ENCODE measurements at regions not wholly inside any gene's neighbourhood (a gene's known extent, or its start where the extent isn't known, plus 50 kb on each side); places are given as distances from the start of the nearest gene placed in this dataset.
"Not testable (repeated sequence)": the region's sequence is repeated elsewhere in the genome, so short reads cannot be mapped to it uniquely, and the experiment has no call there.

- H3K36me3 Mint-ChIP-seq, result no peaks in the 10 kb centered on the region
- no peak overlapping the region for H3K27ac Mint-ChIP-seq
- H3K9me3 Mint-ChIP-seq, result no peaks in the 10 kb centered on the region
- H3K4me1 Mint-ChIP-seq, result no peaks in the 10 kb centered on the region
- TF ChIP-seq, protein P1, sequence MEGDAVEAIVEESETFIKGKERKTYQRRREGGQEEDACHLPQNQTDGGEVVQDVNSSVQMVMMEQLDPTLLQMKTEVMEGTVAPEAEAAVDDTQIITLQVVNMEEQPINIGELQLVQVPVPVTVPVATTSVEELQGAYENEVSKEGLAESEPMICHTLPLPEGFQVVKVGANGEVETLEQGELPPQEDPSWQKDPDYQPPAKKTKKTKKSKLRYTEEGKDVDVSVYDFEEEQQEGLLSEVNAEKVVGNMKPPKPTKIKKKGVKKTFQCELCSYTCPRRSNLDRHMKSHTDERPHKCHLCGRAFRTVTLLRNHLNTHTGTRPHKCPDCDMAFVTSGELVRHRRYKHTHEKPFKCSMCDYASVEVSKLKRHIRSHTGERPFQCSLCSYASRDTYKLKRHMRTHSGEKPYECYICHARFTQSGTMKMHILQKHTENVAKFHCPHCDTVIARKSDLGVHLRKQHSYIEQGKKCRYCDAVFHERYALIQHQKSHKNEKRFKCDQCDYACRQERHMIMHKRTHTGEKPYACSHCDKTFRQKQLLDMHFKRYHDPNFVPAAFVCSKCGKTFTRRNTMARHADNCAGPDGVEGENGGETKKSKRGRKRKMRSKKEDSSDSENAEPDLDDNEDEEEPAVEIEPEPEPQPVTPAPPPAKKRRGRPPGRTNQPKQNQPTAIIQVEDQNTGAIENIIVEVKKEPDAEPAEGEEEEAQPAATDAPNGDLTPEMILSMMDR (IDR thresholded peaks at IDR 0.05; ENCODE audit: unreplicated experiment), result no peak
- no peak overlapping the region for H3K4me3 Mint-ChIP-seq
- no peak for DNase-seq (ENCODE audit: low spot score in 2 of 2, unreplicated experiment in 2 of 2)
- peaks cover 34% of the 10 kb centered on the region for H3K27me3 Mint-ChIP-seq (ENCODE audit: low read depth)
These were observed 323.4 kb upstream of the SFSWAP start for GRCh38 chr12:131387281-131388163.

DNA sequence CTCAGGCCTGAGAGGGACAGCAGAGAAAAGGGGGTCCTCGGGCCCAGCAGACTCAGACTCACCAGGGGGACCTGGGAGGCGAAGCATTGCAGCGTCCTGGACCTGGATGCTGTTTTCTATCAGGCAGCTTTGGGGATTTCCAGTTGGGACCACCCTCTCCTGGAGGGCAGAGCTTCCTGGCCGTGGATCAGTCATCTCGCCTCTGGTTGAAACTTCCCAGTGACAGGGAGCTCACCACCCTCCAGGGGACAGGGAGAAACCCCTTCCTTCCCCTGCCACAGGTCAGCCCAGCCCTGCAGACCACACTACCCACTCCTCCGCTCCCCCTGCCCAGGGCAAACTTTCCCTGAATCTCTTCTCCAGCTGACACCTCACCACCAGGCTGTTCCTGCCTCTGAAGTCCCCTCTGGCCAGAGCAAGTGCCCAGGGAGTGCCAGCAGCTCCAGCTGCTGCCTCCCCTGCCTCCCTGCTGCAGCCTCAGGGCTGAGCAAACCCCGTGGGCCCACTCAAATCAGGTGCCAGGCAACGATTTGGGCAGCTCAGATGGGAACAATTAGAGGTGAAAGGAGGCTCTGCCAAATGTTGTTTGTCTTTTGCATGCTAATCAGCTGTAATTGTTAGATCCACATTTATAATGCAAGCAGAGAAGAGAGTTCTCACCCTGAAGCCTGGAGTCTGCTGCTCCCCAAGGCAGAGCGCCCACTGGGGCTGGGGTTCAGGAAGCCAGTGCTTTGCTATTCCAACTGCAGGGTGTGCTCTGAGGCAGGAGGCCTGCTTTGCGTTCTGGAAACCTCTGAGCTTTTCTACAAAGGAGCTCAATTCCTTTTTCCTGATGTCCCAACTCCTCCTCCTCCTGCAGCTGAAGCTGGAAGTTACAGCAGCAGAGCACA lies 322.5 kb upstream of the SFSWAP start:
- not testable (repeated sequence) for H3K4me3 Mint-ChIP-seq; DNase-seq (ENCODE audit: low spot score in 2 of 2, unreplicated experiment in 2 of 2); H3K36me3 Mint-ChIP-seq; H3K4me1 Mint-ChIP-seq; H3K9me3 Mint-ChIP-seq; H3K27ac Mint-ChIP-seq
- H3K27me3 Mint-ChIP-seq (ENCODE audit: low read depth), result peaks cover 31% of the 10 kb centered on the region

DNA sequence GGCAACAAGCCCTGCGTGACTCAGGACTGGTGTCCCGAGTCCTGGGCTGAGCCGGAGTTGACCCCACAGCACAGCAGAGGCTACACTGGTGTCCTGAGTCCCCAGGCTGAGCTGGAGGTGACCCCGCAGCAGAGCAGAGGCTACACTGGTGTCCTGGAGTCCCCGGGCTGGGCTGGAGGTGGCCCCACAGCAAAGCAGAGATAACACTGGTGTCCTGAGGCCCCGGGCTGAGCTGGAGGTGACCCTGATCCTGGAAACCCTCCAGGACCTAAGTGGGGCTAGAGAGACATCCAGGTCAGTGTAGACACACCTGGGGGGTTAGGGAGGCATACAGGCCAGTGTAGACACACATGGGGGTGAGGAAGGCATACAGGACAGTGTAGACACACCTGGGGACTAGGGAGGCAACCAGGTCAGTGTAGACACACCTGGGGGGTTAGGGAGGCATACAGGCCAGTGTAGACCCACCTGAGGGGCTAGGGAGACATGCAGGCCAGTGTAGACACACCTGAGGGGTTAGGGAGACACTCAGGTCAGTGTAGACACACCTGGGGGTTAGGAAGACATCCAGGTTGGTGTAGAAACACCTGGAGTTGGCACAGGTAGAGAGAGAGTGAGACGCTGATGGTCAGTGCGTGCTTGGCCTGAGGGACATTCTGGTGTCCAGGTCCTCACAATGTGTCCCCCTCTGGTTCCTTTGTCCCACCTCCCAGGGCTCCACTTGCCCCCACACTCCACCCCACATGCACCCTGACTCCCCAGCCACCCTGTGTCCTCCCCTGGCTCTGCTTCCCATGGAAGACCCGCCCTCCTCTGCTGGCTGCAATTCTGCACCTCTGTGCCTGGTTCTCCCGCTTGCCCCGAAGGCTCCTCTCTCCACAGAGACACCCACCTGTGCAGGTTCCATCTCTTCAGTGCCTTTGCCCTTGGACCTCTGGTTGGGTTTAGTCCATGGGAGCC lies 321.6 kb upstream of the SFSWAP start:
- H3K36me3 Mint-ChIP-seq, result no peaks in the 10 kb centered on the region
- no peaks in the 10 kb centered on the region for H3K4me1 Mint-ChIP-seq
- no peak overlapping the region for H3K27ac Mint-ChIP-seq
- TF ChIP-seq, protein P1 (IDR thresholded peaks at IDR 0.05; ENCODE audit: unreplicated experiment), result no peak
- H3K9me3 Mint-ChIP-seq, result peaks cover 4% of the 10 kb centered on the region
- no peak overlapping the region for H3K4me3 Mint-ChIP-seq
- DNase-seq (ENCODE audit: low spot score in 2 of 2, unreplicated experiment in 2 of 2), result no peak
- peaks cover 24% of the 10 kb centered on the region for H3K27me3 Mint-ChIP-seq (ENCODE audit: low read depth)

DNA sequence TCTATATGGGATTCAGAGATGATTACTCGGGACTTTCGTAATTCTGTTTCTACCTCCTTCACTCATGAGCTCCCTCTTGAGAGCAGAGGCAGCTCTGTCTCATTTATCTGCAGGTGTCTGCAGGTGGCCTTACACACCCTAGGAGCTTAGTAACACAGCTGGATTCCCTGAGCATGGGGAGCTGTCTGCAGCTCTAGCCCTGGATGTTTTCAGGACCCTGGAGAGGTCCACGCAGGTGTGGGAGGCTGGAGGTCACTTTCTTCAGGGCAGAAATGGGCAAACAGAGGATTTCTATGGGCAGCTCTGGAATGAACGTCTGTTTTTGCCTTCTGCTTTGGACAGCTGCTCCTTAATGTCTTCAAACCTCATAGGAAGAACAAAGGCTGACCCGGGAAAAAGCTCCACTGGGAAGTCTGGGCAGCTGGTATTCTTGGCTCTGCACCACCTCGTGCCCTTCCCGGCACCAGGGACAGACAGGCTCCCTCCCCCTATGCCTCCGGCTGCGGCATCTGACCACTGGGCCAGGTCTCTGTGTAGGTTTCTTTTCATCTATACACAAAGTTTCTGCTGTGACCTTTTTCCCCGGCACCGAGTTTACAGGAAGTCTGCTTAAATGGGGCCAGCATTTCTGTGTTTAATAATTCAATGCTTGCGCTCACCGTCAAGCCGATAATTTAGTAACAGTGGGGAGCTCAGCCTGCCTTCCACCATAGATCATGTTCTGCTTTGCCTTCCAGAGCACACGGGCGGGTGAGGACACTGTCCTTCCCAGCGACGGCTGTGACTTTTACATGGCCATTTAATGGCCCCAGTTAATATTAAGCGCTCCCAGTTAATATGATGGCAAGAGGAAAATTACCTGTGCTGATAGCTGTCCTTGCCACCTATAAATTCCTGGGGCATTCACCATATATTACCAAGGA lies 320.2 kb upstream of the SFSWAP start:
- peaks cover 4% of the 10 kb centered on the region for H3K9me3 Mint-ChIP-seq
- peaks cover 13% of the 10 kb centered on the region for H3K27me3 Mint-ChIP-seq (ENCODE audit: low read depth)
- H3K4me3 Mint-ChIP-seq, result no peak overlapping the region
- peak in 1 of 2 experiments; percentile 68 for DNase-seq (ENCODE audit: low spot score in 2 of 2, unreplicated experiment in 2 of 2)
- TF ChIP-seq, protein P1 (IDR thresholded peaks at IDR 0.05; ENCODE audit: unreplicated experiment), result no peak
- H3K36me3 Mint-ChIP-seq, result no peaks in the 10 kb centered on the region
- H3K4me1 Mint-ChIP-seq, result no peaks in the 10 kb centered on the region
- no peak overlapping the region for H3K27ac Mint-ChIP-seq

DNA sequence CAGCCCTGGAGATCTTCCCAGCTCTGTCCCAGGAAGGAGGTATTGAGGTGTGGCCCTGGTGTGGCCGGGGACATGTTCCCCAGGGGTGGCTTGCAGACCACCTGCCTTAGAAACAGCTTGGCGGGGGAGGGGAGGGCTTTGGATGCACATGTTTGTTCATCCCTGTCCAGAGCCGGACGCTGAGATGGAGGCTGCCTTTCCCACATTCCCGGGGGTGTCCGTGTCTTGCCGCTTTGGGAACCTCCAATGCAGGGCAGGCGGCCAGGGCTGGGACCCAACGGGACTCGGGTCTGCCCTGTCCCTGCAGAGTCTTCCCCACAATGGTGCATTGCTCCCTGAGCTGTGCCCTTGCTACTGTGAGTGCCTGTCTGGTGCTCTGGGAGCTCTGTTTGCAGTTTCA lies 319.5 kb upstream of the SFSWAP start:
- H3K9me3 Mint-ChIP-seq, result peaks cover 4% of the 10 kb centered on the region
- no peak for DNase-seq (ENCODE audit: low spot score in 2 of 2, unreplicated experiment in 2 of 2)
- TF ChIP-seq, protein P1 (IDR thresholded peaks at IDR 0.05; ENCODE audit: unreplicated experiment), result no peak
- H3K27ac Mint-ChIP-seq, result no peak overlapping the region
- no peak overlapping the region for H3K4me3 Mint-ChIP-seq
- no peaks in the 10 kb centered on the region for H3K4me1 Mint-ChIP-seq
- H3K27me3 Mint-ChIP-seq (ENCODE audit: low read depth), result peaks cover 13% of the 10 kb centered on the region
- no peaks in the 10 kb centered on the region for H3K36me3 Mint-ChIP-seq

GRCh38 chr12:131394752-131395151 lies 316.1 kb upstream of the SFSWAP start:
- not testable (repeated sequence) for DNase-seq (ENCODE audit: low spot score in 2 of 2, unreplicated experiment in 2 of 2); H3K27me3 Mint-ChIP-seq (ENCODE audit: low read depth); H3K4me1 Mint-ChIP-seq; H3K4me3 Mint-ChIP-seq; H3K27ac Mint-ChIP-seq; H3K36me3 Mint-ChIP-seq
- H3K9me3 Mint-ChIP-seq, result peaks cover 24% of the 10 kb centered on the region

DNA sequence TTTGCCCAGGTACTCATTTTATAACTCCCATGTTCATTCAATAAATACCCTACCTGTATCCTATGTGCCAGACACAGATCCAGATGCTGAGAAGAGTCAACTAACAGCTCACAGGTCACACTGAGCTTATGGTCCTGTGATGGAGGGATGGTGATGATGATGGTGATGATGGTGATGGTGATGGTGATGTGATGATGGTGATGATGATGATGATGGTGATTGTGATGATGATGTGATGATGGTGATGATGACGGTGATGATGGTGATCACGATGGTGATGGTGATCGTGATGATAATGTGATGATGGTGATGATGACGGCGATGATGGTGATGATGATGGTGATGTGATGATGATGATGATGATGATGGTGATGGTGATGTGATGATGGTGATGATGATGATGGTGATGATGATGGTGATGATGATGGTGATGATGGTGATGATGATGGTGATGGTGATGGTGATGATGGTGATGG lies 315.6 kb upstream of the SFSWAP start:
- not testable (repeated sequence) for H3K27ac Mint-ChIP-seq; H3K27me3 Mint-ChIP-seq (ENCODE audit: low read depth); H3K4me1 Mint-ChIP-seq; H3K4me3 Mint-ChIP-seq; DNase-seq (ENCODE audit: low spot score in 2 of 2, unreplicated experiment in 2 of 2); H3K36me3 Mint-ChIP-seq
- peaks cover 24% of the 10 kb centered on the region for H3K9me3 Mint-ChIP-seq
